HG03460 (cell line): ENCODE measurements at regions not wholly inside any gene's neighbourhood (a gene's known extent, or its start where the extent isn't known, plus 50 kb on each side); places are given as distances from the start of the nearest gene placed in this dataset.

Experiments
- ATAC-seq: cut with Tn5 transposase; IDR thresholded peaks from one replicate; pipeline ENCODE4 v1.9.1; 2021; ENCODE audit not compliant: unreplicated experiment

GRCh38 chr5:105554568-105555169 lies 1992.1 kb upstream of the NUDT12 start:
- ATAC-seq: no peak

GRCh38 chr5:105544300-105544699 lies 1981.7 kb upstream of the NUDT12 start:
- ATAC-seq: no peak

GRCh38 chr5:105536675-105537074 lies 1974.1 kb upstream of the NUDT12 start:
- ATAC-seq: no peak

GRCh38 chr5:105530716-105531261 lies 1968.2 kb upstream of the NUDT12 start:
- no peak for ATAC-seq

DNA sequence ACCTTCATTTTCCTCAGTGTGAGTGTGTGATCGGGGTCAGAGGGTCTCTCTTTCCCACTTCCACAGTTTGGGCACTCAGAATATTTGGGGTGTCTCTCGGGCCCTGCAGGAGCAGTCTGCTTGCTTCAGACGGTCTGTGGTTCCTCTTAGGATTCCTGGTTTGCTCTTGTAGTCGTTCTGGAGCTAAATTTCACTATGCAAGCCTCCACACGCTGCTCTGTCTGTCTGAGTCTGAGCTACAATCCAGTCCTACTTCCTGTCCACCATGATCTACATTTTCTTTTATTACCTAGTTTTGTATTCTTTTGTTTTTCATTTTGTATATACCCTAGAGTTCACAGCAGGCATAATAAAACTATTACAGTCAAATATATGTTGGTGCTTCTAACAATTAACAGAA lies 1967.3 kb upstream of the NUDT12 start:
- ATAC-seq: no peak

- no peak for ATAC-seq
These were observed 1945.9 kb upstream of the NUDT12 start for GRCh38 chr5:105508519-105508918.

GRCh38 chr5:105506692-105507277 lies 1944.2 kb upstream of the NUDT12 start:
- no peak for ATAC-seq

GRCh38 chr5:105503950-105504349 lies 1941.4 kb upstream of the NUDT12 start:
- ATAC-seq: no peak

DNA sequence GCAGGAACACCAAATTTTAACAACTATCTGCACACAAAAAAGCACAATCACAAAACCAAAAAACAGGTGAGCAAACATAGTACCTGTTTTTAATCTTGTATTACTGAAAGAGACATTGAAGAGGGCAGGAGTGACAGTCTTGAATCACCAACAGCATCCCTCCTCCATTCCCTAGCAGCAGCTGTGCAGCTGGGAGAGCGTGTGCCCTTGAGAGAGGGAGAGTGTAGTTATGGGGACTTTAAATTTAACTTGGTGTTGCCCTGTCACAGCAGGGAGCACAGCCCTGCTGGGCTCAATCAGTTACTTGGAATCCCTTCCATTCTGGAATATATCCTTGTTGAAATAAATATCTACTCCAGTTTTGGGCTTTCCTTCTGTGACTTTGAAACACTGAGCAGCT lies 1938.7 kb upstream of the NUDT12 start:
- ATAC-seq: no peak

GRCh38 chr5:105475401-105475800 lies 1912.8 kb upstream of the NUDT12 start:
- ATAC-seq: no peak

- ATAC-seq: no peak
These were observed 1899.8 kb upstream of the NUDT12 start for GRCh38 chr5:105462377-105462776.

- ATAC-seq: no peak
These were observed 1898.1 kb upstream of the NUDT12 start for GRCh38 chr5:105460721-105461120.

DNA sequence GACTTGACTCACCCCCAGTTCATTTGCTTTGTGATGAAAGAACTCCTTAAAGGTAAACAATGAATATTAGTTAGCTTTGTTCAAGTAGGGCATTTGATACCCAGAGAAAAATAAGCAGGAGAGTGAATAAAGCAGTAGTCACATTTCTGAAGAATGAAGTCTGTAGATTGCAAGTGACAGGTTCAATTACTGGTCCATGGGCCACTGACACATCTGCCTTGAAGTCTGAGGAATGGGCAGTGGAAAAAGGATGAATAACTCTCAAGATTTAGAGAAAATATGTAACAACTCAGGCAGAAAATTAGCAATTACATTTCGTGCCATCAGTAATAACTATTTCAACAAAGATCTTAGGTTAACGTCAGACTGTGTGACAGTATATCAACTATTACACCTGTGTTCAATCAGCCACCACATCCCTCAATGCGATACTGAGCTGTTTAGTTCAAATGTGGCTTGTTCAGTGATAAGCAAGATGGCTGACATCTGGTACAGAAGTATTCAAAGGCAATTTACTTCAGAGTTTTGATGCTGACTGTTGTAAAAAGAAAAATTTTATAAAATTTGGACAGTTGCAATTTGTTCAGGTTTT lies 1890.7 kb upstream of the NUDT12 start:
- ATAC-seq: no peak

GRCh38 chr5:105448271-105448670 lies 1885.7 kb upstream of the NUDT12 start:
- ATAC-seq: no peak

DNA sequence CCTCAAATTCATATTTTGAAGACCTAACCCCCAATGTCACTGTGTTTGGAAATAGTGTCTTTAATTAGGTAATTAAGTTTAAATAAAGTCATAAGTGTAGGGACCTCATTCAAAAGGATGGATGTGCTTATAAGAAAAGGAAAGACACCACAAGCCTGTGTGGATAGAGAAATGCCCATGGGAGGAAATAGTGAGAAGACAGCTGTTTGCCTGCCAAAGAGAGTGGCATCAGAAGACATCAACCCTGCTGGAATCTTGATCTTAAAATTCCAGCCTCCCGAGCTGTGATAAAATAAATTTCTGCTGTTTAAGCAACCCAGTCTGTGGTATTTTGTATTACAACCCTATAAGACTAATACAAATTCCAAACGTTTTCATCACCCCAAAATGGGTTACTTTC lies 1867.9 kb upstream of the NUDT12 start:
- ATAC-seq: no peak

GRCh38 chr5:105428451-105429380 lies 1866.1 kb upstream of the NUDT12 start:
- ATAC-seq: no peak

- ATAC-seq: no peak
These were observed 1851.5 kb upstream of the NUDT12 start for GRCh38 chr5:105414067-105414466.

- no peak for ATAC-seq
These were observed 1850.9 kb upstream of the NUDT12 start for GRCh38 chr5:105413406-105413990.

DNA sequence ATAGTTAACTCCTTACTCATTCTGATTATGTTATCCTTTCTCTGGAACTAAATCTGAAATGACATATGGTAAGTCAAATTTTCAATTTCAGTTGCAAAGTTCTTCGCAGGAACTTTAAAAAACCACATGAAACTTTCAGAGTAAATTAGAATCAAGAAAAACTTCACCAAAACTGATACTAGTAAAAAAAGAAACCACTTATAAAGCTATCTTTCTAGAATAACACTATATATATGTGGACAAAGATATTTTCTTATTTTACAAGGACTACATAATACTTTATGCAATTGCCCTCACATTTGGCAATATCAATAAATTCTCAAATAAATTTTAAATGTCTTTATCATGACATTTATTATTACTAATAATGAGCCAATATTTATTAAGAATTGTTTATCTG lies 1847.1 kb upstream of the NUDT12 start:
- ATAC-seq: no peak

DNA sequence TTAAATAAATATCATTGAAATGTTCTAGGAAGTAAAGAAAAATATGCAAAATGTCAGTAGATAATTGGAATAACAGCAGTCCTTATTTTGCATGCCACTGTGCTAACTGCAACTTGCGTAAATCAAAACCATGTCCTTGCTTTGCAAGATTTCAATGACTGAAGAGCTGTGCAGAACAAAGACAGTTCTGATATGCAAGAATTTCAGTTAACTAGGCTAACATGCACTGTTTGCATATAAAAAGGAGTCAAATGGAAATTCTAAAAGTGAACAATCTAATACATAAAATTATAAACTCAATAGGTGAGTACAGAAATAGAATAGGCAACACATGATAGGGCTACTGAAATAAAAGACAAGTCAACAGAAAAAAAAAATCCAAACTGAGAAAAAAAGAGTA lies 1844.6 kb upstream of the NUDT12 start:
- no peak for ATAC-seq

DNA sequence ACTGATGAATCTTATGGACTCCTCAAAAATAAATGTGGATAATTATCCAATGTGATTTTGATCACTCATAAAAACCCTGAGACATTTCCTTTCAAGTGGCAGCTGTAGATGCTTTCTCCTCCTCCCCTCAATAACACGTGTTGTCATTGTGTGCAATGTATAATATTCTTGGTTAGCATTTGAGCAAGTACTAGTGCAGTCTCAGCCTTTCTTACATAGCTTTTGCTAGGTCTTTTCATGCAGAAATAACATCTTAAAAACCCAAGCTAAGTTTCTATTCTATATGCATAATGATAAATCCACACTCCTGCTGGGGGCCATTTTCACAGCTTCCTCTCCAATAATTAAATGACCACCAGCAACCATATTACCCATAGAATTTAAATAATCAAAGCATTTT lies 1835.2 kb upstream of the NUDT12 start:
- no peak for ATAC-seq
